ENCODE measurements at regions not wholly inside any gene's neighbourhood (a gene's known extent, or its start where the extent isn't known, plus 50 kb on each side); places are given as distances from the start of the nearest gene placed in this dataset.

DNA sequence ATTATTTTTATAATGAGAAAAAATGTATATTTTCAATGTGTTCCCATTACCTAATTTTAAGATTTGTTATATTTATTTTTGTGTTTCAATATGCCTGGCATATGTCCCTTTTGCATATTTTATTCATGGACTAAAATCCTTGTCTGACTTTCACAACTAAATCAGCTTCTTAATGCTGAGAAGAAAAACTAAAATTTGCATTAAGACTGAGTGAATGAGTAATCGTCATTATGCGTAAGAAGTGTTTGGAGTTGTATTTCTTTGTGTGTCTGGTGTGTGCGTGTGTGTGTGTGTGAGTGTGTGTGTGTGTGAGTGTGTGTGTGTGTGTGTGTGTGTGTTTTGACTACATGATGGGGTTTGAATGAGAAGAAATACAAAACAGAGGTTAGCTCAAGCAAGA lies 201.7 kb upstream of the SP8 start:
- no peak for DNase-seq (ENCODE audit: low spot score in 2 of 2, unreplicated experiment in 2 of 2)
- H3K4me1 Mint-ChIP-seq: no peaks in the 10 kb centered on the region
- H3K9me3 Mint-ChIP-seq: peaks cover 6% of the 10 kb centered on the region
- TF ChIP-seq, protein P1, sequence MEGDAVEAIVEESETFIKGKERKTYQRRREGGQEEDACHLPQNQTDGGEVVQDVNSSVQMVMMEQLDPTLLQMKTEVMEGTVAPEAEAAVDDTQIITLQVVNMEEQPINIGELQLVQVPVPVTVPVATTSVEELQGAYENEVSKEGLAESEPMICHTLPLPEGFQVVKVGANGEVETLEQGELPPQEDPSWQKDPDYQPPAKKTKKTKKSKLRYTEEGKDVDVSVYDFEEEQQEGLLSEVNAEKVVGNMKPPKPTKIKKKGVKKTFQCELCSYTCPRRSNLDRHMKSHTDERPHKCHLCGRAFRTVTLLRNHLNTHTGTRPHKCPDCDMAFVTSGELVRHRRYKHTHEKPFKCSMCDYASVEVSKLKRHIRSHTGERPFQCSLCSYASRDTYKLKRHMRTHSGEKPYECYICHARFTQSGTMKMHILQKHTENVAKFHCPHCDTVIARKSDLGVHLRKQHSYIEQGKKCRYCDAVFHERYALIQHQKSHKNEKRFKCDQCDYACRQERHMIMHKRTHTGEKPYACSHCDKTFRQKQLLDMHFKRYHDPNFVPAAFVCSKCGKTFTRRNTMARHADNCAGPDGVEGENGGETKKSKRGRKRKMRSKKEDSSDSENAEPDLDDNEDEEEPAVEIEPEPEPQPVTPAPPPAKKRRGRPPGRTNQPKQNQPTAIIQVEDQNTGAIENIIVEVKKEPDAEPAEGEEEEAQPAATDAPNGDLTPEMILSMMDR (IDR thresholded peaks at IDR 0.05; ENCODE audit: unreplicated experiment): no peak
- no peak overlapping the region for H3K27ac Mint-ChIP-seq
- H3K4me3 Mint-ChIP-seq: no peak overlapping the region
- peaks cover 54% of the 10 kb centered on the region for H3K27me3 Mint-ChIP-seq (ENCODE audit: low read depth)
- no peaks in the 10 kb centered on the region for H3K36me3 Mint-ChIP-seq

DNA sequence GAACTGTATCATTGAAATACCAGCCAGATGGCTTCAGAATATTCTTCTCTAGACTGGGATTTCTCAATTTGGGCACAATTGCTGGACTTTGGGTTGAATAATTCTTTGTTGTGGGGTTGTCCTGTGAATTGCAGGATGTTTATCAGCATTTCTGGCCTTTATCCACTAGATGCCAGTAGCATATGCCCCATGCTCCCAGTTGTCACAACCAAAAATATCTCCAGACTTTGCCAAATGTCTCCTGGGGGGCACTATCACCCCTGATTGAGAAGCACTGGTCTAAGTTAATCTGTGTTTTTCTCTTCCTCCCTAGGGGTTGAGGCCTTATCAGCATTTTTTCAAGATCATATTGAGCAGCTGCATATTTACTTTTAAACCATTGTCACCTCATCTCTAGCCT lies 204.9 kb upstream of the SP8 start:
- peaks cover 30% of the 10 kb centered on the region for H3K27me3 Mint-ChIP-seq (ENCODE audit: low read depth)
- H3K4me3 Mint-ChIP-seq: no peak overlapping the region
- TF ChIP-seq, protein P1 (IDR thresholded peaks at IDR 0.05; ENCODE audit: unreplicated experiment): no peak
- peaks cover 21% of the 10 kb centered on the region for H3K9me3 Mint-ChIP-seq
- no peaks in the 10 kb centered on the region for H3K4me1 Mint-ChIP-seq
- no peak overlapping the region for H3K27ac Mint-ChIP-seq
- H3K36me3 Mint-ChIP-seq: no peaks in the 10 kb centered on the region
- DNase-seq (ENCODE audit: low spot score in 2 of 2, unreplicated experiment in 2 of 2): no peak

DNA sequence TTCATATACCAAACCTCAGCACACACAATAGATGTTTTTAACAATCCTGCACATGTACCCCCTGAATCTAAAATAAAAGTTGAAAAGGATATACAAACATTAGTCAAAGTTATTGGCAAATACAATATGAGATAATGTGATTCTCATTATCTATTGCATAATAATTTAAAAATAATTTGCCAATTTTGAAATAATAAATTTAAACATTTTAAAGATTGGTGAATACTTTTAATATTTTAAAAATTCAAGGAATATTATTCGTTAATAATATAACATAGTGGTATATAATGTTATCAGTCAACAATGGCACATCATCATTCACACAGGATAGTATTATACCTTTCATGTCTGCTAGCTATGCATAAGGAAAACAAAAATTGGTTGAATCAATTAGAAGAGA lies 207.0 kb upstream of the SP8 start:
- peaks cover 4% of the 10 kb centered on the region for H3K4me1 Mint-ChIP-seq
- TF ChIP-seq, protein P1 (IDR thresholded peaks at IDR 0.05; ENCODE audit: unreplicated experiment): no peak
- DNase-seq (ENCODE audit: low spot score in 2 of 2, unreplicated experiment in 2 of 2): no peak
- no peak overlapping the region for H3K27ac Mint-ChIP-seq
- H3K4me3 Mint-ChIP-seq: no peak overlapping the region
- peaks cover 21% of the 10 kb centered on the region for H3K9me3 Mint-ChIP-seq
- peaks cover 16% of the 10 kb centered on the region for H3K27me3 Mint-ChIP-seq (ENCODE audit: low read depth)
- no peaks in the 10 kb centered on the region for H3K36me3 Mint-ChIP-seq

DNA sequence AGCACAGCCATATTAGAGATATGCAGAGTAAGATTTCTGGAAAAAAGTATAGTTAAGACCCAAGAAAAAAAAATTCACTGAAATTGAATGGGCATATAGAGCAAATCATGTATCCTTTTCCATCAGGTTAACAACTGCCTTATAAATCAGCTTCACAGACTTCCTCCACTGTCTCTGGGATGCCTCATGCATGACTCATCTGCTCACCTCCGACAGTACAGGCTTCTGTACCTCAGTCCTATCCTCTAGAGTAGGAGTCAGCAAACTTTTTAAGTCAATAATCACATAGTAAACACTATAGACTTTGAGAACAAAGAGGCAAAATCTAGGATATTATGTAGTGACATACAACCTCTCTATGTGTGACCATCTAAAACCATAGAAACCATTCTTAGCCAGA lies 211.6 kb upstream of the SP8 start:
- peaks cover 16% of the 10 kb centered on the region for H3K9me3 Mint-ChIP-seq
- TF ChIP-seq, protein P1 (IDR thresholded peaks at IDR 0.05; ENCODE audit: unreplicated experiment): no peak
- no peak overlapping the region for H3K27ac Mint-ChIP-seq
- H3K36me3 Mint-ChIP-seq: no peaks in the 10 kb centered on the region
- H3K4me3 Mint-ChIP-seq: no peak overlapping the region
- H3K4me1 Mint-ChIP-seq: peaks cover 4% of the 10 kb centered on the region
- no peak for DNase-seq (ENCODE audit: low spot score in 2 of 2, unreplicated experiment in 2 of 2)
- peaks cover 10% of the 10 kb centered on the region for H3K27me3 Mint-ChIP-seq (ENCODE audit: low read depth)

DNA sequence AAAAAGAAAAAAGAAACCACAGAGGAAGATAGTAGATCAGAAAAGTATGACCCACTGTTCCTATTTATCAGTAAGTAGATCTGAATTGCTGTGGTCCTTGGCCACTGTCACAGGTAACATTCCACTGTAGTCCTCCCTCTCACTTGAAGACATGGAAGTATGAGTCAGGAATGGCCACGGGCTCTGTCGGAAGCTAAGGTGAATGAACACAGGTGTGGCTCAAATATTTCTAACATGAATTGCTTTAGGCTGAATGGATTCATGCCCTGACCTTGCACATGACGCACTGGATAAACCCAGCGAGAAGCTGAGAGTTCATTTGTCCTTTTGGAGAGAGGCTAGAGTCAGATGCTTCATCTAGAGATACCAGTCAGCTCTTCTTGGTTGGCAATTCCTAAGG lies 224.5 kb upstream of the SP8 start:
- TF ChIP-seq, protein P1 (IDR thresholded peaks at IDR 0.05; ENCODE audit: unreplicated experiment): no peak
- H3K36me3 Mint-ChIP-seq: no peaks in the 10 kb centered on the region
- H3K9me3 Mint-ChIP-seq: peaks cover 35% of the 10 kb centered on the region
- no peak overlapping the region for H3K27ac Mint-ChIP-seq
- no peaks in the 10 kb centered on the region for H3K4me1 Mint-ChIP-seq
- peaks cover 4% of the 10 kb centered on the region for H3K27me3 Mint-ChIP-seq (ENCODE audit: low read depth)
- no peak overlapping the region for H3K4me3 Mint-ChIP-seq
- no peak for DNase-seq (ENCODE audit: low spot score in 2 of 2, unreplicated experiment in 2 of 2)
